Prostate gland (tissue), 2 donors: ENCODE measurements at regions not wholly inside any gene's neighbourhood (a gene's known extent, or its start where the extent isn't known, plus 50 kb on each side); places are given as distances from the start of the nearest gene placed in this dataset.

Experiments
- DNase-seq: peaks from one replicate; pipeline ENCODE4 v3.0.0-alpha.2; 2019; ENCODE audit warnings: low spot score
- H3K27ac ChIP-seq, 2 donors: fragments of 200-600 bp; sonication (generic); 2 replicates each; pipeline ENCODE4 v1.5.1; 2017 to 2019
- H3K27me3 ChIP-seq: fragments of 200-600 bp; sonication (generic); replicated peaks from 2 replicates; pipeline ENCODE4 v1.5.1; 2019; ENCODE audit not compliant: insufficient read depth
- H3K36me3 ChIP-seq, 2 donors: fragments of 200-600 bp; sonication (generic); 1 replicate in 1 of 2; 2 replicates in 1 of 2; pipeline versions ENCODE4 v1.5.1 to v1.8.1; 2017 to 2019
- H3K4me1 ChIP-seq: fragments of 200-600 bp; sonication (generic); replicated peaks from 2 replicates; pipeline ENCODE4 v1.5.1; 2019
- H3K4me3 ChIP-seq, 2 donors: fragments of 200-600 bp; sonication (generic); 2 replicates each; pipeline ENCODE4 v1.5.1; 2017 to 2019
- H3K9me3 ChIP-seq: fragments of 200-600 bp; sonication (generic); 2 replicates; pipeline ENCODE4 v1.5.1; 2017
- CTCF ChIP-seq, 4 experiments: fragments of 200-600 bp in 2 of 4; fragments of 450-650 bp in 2 of 4; sonication (generic) in 2 of 4; IDR thresholded peaks; 1 replicate in 3 of 4; 2 replicates in 1 of 4; pipeline ENCODE4 v1.5.1; 2016 to 2019; ENCODE audit warnings: antibody characterized with exemption in 4 of 4, mild to moderate bottlenecking in 2 of 4, moderate library complexity in 2 of 4
- POLR2A ChIP-seq: fragments of 450-650 bp; IDR thresholded peaks from one replicate; pipeline ENCODE4 v1.6.1; 2016; ENCODE audit warnings: antibody characterized with exemption, mild to moderate bottlenecking
- POLR2AphosphoS5 ChIP-seq: sonication (generic); formaldehyde crosslinking; IDR thresholded peaks from one replicate; pipeline ENCODE4 v1.6.1; 2017; ENCODE audit warnings: antibody characterized with exemption
- whole genome bisulfite sequencing: methylation state at CpG from one replicate; pipeline ENCODE4 v1.1.5; 2018; 5-methylcytosine and 5-hydroxymethylcytosine counted together
- intact Hi-C: fragments of 100-400 bp; cut with DNase I; formaldehyde crosslinking; loops from one replicate; pipeline ENCODE4 v1.14.2; 2022

DNA sequence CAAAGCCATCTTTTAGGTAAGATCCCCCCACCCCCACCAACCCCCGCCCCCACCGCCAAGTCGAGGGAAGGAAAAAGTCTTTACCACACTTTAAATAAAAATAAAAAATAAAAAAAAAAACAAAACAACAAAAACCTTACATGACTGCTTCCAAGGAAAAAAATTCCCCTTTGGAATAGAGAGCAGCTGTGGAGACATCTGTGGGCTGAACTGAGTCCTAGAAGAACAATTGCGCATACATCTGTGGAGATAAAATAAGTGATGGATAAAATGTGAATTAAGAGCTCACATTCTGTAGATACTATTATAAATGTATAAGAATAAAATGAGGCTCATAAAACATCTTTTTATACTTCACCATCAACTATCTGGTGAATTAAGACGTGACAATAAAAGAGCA, 601.7 kb upstream of the AGTR1 start:
- intact Hi-C loops, result no loop called here
- WGBS, result 51% methylated on average over 5 of the region's 5 CpGs
- TF ChIP-seq POLR2A (no peak), CTCF (IDR thresholded peaks at IDR 0.05) (no peak), POLR2AphosphoS5 (no peak)

GRCh38 chr3:148100476-148100875, 597.2 kb upstream of the AGTR1 start:
- H3K4me1 ChIP-seq, result no peaks in the 10 kb centered on the region
- intact Hi-C loops, result no loop called here
- DNase-seq, result no peak

More for the DNA sequence above, 601.7 kb upstream of the AGTR1 start:
- Histone ChIP-seq H3K27me3 (no peaks in the 10 kb centered on the region), H3K9me3 (no peaks in the 10 kb centered on the region), H3K4me3 (no peak overlapping the region), H3K27ac (no peak overlapping the region), H3K36me3 (no peaks in the 10 kb centered on the region), H3K4me1 (no peaks in the 10 kb centered on the region)
- DNase-seq, result no peak

GRCh38 chr3:148101061-148101460, 596.6 kb upstream of the AGTR1 start:
- no peak overlapping the region for H3K4me3 ChIP-seq
- no peaks in the 10 kb centered on the region for H3K9me3 ChIP-seq
- intact Hi-C loops, result no loop called here
- no peaks in the 10 kb centered on the region for H3K4me1 ChIP-seq
- no peaks in the 10 kb centered on the region for H3K36me3 ChIP-seq
- no peaks in the 10 kb centered on the region for H3K27me3 ChIP-seq
- WGBS, result 55% methylated on average over 1 of the region's 1 CpG
- H3K27ac ChIP-seq, result no peak overlapping the region
- no peak for DNase-seq
- TF ChIP-seq POLR2AphosphoS5 (no peak), POLR2A (no peak), CTCF (IDR thresholded peaks at IDR 0.05) (no peak)

More at GRCh38 chr3:148100476-148100875, 597.2 kb upstream of the AGTR1 start:
- no peak for TF ChIP-seq CTCF (IDR thresholded peaks at IDR 0.05)
- TF ChIP-seq POLR2A, result no peak
- TF ChIP-seq POLR2AphosphoS5, result no peak
- Histone ChIP-seq H3K9me3 (no peaks in the 10 kb centered on the region), H3K27ac (no peak overlapping the region), H3K4me3 (no peak overlapping the region), H3K36me3 (no peaks in the 10 kb centered on the region), H3K27me3 (no peaks in the 10 kb centered on the region)

DNA sequence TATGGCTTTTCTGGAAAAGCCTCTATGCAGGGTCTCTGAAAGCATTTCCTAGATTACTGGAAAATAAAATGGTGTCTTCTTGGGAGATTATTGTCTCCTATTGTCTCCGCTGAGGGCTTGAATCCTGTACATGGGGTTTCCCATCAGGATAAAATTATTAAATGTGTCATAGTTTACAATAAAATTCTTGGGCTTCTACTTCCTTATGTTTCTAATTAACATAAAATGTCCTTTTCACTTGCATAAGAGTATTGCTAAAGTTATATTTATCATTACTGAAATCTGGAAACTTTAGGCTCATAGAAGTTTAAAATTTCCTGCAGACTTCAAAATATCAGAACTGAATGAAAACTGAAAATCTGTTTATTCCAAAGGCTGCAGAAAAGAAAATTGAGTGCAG, 595.5 kb upstream of the AGTR1 start:
- H3K9me3 ChIP-seq, result no peaks in the 10 kb centered on the region
- no peaks in the 10 kb centered on the region for H3K27me3 ChIP-seq
- 100% methylated on average over 1 of the region's 1 CpG for whole genome bisulfite sequencing
- no peak overlapping the region for H3K27ac ChIP-seq
- no peak overlapping the region for H3K4me3 ChIP-seq
- no peaks in the 10 kb centered on the region for H3K4me1 ChIP-seq
- no peak for TF ChIP-seq POLR2A
- no peak for TF ChIP-seq POLR2AphosphoS5
- TF ChIP-seq CTCF (IDR thresholded peaks at IDR 0.05), result no peak
- H3K36me3 ChIP-seq, result no peaks in the 10 kb centered on the region
- intact Hi-C loops, result no loop called here
- DNase-seq, result no peak

DNA sequence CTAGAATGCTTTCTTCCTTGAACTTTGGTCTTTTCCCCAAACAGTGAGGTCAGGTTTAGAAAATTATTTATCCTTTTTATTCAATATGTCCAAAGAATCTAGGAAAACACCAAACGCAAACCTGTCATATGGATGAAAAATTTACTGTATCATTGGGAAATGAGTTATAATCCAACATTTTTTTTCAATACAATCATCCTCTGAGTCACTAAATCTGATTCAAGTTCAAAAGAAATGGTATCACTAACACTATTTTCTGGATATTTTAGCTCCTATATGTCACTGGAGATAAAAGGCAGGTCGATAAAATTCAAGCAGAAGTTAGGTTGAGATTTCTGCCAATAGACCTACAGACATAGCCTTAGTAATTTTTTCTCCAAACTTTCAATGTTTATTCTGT, 591.6 kb upstream of the AGTR1 start:
- H3K4me3 ChIP-seq, result no peak overlapping the region
- 86% methylated on average over 2 of the region's 2 CpGs for WGBS
- H3K9me3 ChIP-seq, result no peaks in the 10 kb centered on the region
- intact Hi-C loops, result no loop called here
- H3K4me1 ChIP-seq, result no peaks in the 10 kb centered on the region
- H3K36me3 ChIP-seq, result no peaks in the 10 kb centered on the region
- H3K27ac ChIP-seq, result no peak overlapping the region
- TF ChIP-seq POLR2AphosphoS5 (no peak), POLR2A (no peak), CTCF (IDR thresholded peaks at IDR 0.05) (no peak)
- DNase-seq, result no peak
- H3K27me3 ChIP-seq, result no peaks in the 10 kb centered on the region
